ENCODE measurements at regions not wholly inside any gene's neighbourhood (a gene's known extent, or its start where the extent isn't known, plus 50 kb on each side); places are given as distances from the start of the nearest gene placed in this dataset.
A peak's percentile ranks its signal among the peaks of the same experiment; 100 is the strongest.

DNA sequence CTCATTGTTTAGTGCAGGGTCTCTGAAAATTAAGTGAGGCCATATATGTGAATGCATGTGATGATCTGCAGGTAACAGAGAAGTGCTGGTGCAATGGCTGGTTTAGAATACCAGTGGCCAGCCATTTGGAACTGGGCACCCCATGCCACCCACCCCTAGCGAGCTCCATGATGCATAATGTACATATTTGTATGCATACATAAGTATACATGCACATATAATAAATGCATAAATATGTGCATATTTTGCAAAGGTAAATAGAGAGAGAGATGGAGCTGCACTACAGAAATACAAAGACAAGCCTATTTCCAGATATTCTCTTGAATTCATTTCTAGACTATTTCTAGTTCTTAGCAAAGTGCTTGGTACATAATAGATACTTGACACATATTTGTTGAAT, 68.5 kb upstream of the IGSF21 start:
- Mint-ChIP-seq H3K27me3 (ENCODE audit: insufficient read depth, unreplicated experiment) (peaks cover 6% of the 10 kb centered on the region), H3K36me3 (ENCODE audit: insufficient read depth, unreplicated experiment) (no peaks in the 10 kb centered on the region), H3K4me1 (ENCODE audit: low read depth, unreplicated experiment) (no peaks in the 10 kb centered on the region), H3K4me3 (ENCODE audit: unreplicated experiment) (no peak overlapping the region), H3K9me3 (ENCODE audit: unreplicated experiment) (no peaks in the 10 kb centered on the region), H3K27ac (ENCODE audit: unreplicated experiment) (no peak overlapping the region)
- no peak for DNase-seq
- H3K36me3 ChIP-seq (ENCODE audit: control insufficient read depth, insufficient read depth, low read length): no peaks in the 10 kb centered on the region
- no peaks in the 10 kb centered on the region for H3K27me3 ChIP-seq (replicated peaks; ENCODE audit: control insufficient read depth, insufficient read depth, low read length)
- no peaks in the 10 kb centered on the region for H3K9me3 ChIP-seq
- intact Hi-C loops (cut with micrococcal nuclease; ENCODE audit: unreplicated experiment): no loop called here
- no TSS peak for BruUV-seq (replicated peaks)
- TF ChIP-seq, protein P1, sequence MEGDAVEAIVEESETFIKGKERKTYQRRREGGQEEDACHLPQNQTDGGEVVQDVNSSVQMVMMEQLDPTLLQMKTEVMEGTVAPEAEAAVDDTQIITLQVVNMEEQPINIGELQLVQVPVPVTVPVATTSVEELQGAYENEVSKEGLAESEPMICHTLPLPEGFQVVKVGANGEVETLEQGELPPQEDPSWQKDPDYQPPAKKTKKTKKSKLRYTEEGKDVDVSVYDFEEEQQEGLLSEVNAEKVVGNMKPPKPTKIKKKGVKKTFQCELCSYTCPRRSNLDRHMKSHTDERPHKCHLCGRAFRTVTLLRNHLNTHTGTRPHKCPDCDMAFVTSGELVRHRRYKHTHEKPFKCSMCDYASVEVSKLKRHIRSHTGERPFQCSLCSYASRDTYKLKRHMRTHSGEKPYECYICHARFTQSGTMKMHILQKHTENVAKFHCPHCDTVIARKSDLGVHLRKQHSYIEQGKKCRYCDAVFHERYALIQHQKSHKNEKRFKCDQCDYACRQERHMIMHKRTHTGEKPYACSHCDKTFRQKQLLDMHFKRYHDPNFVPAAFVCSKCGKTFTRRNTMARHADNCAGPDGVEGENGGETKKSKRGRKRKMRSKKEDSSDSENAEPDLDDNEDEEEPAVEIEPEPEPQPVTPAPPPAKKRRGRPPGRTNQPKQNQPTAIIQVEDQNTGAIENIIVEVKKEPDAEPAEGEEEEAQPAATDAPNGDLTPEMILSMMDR (IDR thresholded peaks at IDR 0.05; ENCODE audit: insufficient read depth in 1 of 2, low read depth in 1 of 2, low read length in 1 of 2, severe bottlenecking in 1 of 2, unreplicated experiment in 1 of 2): no peak
- POLR2A ChIA-PET: no interaction called here
- no peak overlapping the region for H3K4me3 ChIP-seq (ENCODE audit: low read depth, low read length)
- no peaks in the 10 kb centered on the region for H3K4me1 ChIP-seq
- CTCF ChIA-PET: no interaction called here

DNA sequence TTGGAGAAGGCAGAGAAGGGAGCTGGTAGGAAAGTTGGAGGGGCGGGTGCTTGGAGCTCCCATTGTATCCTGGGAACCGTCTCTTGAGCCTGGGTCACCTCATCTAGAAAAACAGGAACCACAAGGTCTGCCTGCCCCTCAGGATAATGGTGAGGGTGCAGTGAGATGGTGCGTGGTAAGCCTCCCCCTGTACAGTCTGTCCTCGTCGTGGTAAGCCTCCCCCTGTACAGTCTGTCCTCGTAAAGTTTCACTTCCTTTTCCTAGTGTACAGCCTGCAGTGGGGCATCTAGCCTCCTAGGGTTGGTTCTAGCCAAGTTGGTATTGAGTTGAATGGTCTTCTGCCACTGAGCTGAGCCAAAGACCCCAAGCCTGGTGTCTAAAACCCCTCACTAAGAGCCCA, 66.5 kb upstream of the IGSF21 start:
- Histone ChIP-seq H3K4me3 (ENCODE audit: low read depth, low read length) (no peak overlapping the region), H3K9me3 (no peaks in the 10 kb centered on the region), H3K4me1 (no peaks in the 10 kb centered on the region), H3K27me3 (replicated peaks; ENCODE audit: control insufficient read depth, insufficient read depth, low read length) (no peaks in the 10 kb centered on the region), H3K36me3 (ENCODE audit: control insufficient read depth, insufficient read depth, low read length) (no peaks in the 10 kb centered on the region)
- Mint-ChIP-seq H3K9me3 (ENCODE audit: unreplicated experiment) (no peaks in the 10 kb centered on the region), H3K27me3 (ENCODE audit: insufficient read depth, unreplicated experiment) (peaks cover 6% of the 10 kb centered on the region), H3K27ac (ENCODE audit: unreplicated experiment) (no peak overlapping the region), H3K4me1 (ENCODE audit: low read depth, unreplicated experiment) (no peaks in the 10 kb centered on the region), H3K4me3 (ENCODE audit: unreplicated experiment) (no peak overlapping the region), H3K36me3 (ENCODE audit: insufficient read depth, unreplicated experiment) (no peaks in the 10 kb centered on the region)
- BruUV-seq (replicated peaks): no TSS peak
- no peak for DNase-seq
- intact Hi-C loops (cut with micrococcal nuclease; ENCODE audit: unreplicated experiment): no loop called here
- TF ChIP-seq, protein P1 (IDR thresholded peaks at IDR 0.05; ENCODE audit: insufficient read depth in 1 of 2, low read depth in 1 of 2, low read length in 1 of 2, severe bottlenecking in 1 of 2, unreplicated experiment in 1 of 2): no peak
- ChIA-PET CTCF (no interaction called here), POLR2A (no interaction called here)

DNA sequence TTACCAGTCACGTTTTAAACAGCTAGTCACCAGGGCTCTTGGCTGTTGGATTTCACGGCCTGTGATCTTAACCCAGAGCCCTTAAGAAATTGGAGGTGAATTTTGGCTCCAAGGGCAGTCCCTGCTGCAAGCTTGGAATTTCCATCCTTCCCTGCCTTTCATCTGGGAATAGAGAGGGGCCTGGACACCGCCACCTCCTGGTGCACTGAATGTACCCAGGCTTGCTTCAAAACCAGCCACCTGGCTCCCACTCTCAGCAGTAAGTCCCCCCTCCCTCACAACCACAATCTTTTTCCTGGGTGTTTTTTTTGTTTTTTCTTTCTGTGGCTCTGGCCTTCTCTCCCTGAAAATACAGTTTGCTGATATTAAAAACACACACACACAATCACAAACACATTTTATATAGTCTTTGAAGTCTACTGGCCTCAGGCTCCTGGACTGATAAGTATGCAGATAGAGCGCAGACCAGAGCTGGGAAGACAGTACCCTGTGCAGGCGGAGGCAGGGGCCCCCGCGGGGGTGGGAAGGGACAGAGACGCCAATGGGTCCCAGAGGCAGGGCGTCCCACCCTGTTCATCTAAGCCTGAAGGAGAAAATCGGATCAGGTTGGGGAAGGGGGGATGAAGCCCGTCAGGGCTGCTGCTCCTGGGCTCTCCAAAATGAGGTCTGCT, 65.8 kb upstream of the IGSF21 start:
- TF ChIP-seq, protein P1 (IDR thresholded peaks at IDR 0.05; ENCODE audit: insufficient read depth in 1 of 2, low read depth in 1 of 2, low read length in 1 of 2, severe bottlenecking in 1 of 2, unreplicated experiment in 1 of 2): peak in 1 of 2 experiments; percentile 12
- Mint-ChIP-seq H3K27ac (ENCODE audit: unreplicated experiment) (no peak overlapping the region), H3K4me3 (ENCODE audit: unreplicated experiment) (no peak overlapping the region), H3K4me1 (ENCODE audit: low read depth, unreplicated experiment) (no peaks in the 10 kb centered on the region), H3K36me3 (ENCODE audit: insufficient read depth, unreplicated experiment) (no peaks in the 10 kb centered on the region), H3K9me3 (ENCODE audit: unreplicated experiment) (no peaks in the 10 kb centered on the region), H3K27me3 (ENCODE audit: insufficient read depth, unreplicated experiment) (peaks cover 10% of the 10 kb centered on the region)
- no TSS peak for BruUV-seq (replicated peaks)
- POLR2A ChIA-PET: no interaction called here
- peak in 1 of 2 experiments; percentile 5 for DNase-seq
- no peak overlapping the region for H3K4me3 ChIP-seq (ENCODE audit: low read depth, low read length)
- no peaks in the 10 kb centered on the region for H3K9me3 ChIP-seq
- CTCF ChIA-PET: no interaction called here
- H3K4me1 ChIP-seq: no peaks in the 10 kb centered on the region
- intact Hi-C loops (cut with micrococcal nuclease; ENCODE audit: unreplicated experiment): no loop called here
- no peaks in the 10 kb centered on the region for H3K36me3 ChIP-seq (ENCODE audit: control insufficient read depth, insufficient read depth, low read length)
- H3K27me3 ChIP-seq (replicated peaks; ENCODE audit: control insufficient read depth, insufficient read depth, low read length): no peaks in the 10 kb centered on the region

Measured in Caco-2 (cell line).